H1 (cell line): ENCODE measurements at regions not wholly inside any gene's neighbourhood (a gene's known extent, or its start where the extent isn't known, plus 50 kb on each side); places are given as distances from the start of the nearest gene placed in this dataset.

Experiments
- RBBP5 ChIP-seq: IDR thresholded peaks from 2 replicates; pipeline ENCODE4 v1.7.1; 2012; ENCODE audit warnings: low read depth, mild to moderate bottlenecking, inconsistent platforms, low read length, moderate library complexity, borderline replicate concordance
- TF ChIP-seq, protein P1 (sequence below): fragments of 300-600 bp; sonication (generic); IDR thresholded peaks from 2 replicates; pipeline ENCODE4 v1.7.1; 2012; ENCODE audit warnings: low read length, moderate library complexity, mild to moderate bottlenecking, inconsistent platforms; ENCODE audit not compliant: insufficient replicate concordance

DNA sequence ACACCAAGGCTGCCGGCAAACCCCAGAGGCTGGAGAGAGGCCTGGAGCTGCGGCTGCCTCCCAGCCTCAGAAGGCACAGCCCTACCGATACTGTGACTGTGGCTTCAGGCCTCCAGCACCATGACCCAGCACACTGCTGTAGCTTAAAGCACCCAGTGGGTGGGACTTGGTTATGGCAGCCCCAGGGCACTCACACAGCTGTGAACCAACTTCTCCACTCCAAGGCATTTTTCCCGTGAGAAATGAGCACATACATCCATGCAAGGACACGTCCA lies 199.5 kb downstream of the NDUFA10 start (continued):
- TF ChIP-seq, protein P1, sequence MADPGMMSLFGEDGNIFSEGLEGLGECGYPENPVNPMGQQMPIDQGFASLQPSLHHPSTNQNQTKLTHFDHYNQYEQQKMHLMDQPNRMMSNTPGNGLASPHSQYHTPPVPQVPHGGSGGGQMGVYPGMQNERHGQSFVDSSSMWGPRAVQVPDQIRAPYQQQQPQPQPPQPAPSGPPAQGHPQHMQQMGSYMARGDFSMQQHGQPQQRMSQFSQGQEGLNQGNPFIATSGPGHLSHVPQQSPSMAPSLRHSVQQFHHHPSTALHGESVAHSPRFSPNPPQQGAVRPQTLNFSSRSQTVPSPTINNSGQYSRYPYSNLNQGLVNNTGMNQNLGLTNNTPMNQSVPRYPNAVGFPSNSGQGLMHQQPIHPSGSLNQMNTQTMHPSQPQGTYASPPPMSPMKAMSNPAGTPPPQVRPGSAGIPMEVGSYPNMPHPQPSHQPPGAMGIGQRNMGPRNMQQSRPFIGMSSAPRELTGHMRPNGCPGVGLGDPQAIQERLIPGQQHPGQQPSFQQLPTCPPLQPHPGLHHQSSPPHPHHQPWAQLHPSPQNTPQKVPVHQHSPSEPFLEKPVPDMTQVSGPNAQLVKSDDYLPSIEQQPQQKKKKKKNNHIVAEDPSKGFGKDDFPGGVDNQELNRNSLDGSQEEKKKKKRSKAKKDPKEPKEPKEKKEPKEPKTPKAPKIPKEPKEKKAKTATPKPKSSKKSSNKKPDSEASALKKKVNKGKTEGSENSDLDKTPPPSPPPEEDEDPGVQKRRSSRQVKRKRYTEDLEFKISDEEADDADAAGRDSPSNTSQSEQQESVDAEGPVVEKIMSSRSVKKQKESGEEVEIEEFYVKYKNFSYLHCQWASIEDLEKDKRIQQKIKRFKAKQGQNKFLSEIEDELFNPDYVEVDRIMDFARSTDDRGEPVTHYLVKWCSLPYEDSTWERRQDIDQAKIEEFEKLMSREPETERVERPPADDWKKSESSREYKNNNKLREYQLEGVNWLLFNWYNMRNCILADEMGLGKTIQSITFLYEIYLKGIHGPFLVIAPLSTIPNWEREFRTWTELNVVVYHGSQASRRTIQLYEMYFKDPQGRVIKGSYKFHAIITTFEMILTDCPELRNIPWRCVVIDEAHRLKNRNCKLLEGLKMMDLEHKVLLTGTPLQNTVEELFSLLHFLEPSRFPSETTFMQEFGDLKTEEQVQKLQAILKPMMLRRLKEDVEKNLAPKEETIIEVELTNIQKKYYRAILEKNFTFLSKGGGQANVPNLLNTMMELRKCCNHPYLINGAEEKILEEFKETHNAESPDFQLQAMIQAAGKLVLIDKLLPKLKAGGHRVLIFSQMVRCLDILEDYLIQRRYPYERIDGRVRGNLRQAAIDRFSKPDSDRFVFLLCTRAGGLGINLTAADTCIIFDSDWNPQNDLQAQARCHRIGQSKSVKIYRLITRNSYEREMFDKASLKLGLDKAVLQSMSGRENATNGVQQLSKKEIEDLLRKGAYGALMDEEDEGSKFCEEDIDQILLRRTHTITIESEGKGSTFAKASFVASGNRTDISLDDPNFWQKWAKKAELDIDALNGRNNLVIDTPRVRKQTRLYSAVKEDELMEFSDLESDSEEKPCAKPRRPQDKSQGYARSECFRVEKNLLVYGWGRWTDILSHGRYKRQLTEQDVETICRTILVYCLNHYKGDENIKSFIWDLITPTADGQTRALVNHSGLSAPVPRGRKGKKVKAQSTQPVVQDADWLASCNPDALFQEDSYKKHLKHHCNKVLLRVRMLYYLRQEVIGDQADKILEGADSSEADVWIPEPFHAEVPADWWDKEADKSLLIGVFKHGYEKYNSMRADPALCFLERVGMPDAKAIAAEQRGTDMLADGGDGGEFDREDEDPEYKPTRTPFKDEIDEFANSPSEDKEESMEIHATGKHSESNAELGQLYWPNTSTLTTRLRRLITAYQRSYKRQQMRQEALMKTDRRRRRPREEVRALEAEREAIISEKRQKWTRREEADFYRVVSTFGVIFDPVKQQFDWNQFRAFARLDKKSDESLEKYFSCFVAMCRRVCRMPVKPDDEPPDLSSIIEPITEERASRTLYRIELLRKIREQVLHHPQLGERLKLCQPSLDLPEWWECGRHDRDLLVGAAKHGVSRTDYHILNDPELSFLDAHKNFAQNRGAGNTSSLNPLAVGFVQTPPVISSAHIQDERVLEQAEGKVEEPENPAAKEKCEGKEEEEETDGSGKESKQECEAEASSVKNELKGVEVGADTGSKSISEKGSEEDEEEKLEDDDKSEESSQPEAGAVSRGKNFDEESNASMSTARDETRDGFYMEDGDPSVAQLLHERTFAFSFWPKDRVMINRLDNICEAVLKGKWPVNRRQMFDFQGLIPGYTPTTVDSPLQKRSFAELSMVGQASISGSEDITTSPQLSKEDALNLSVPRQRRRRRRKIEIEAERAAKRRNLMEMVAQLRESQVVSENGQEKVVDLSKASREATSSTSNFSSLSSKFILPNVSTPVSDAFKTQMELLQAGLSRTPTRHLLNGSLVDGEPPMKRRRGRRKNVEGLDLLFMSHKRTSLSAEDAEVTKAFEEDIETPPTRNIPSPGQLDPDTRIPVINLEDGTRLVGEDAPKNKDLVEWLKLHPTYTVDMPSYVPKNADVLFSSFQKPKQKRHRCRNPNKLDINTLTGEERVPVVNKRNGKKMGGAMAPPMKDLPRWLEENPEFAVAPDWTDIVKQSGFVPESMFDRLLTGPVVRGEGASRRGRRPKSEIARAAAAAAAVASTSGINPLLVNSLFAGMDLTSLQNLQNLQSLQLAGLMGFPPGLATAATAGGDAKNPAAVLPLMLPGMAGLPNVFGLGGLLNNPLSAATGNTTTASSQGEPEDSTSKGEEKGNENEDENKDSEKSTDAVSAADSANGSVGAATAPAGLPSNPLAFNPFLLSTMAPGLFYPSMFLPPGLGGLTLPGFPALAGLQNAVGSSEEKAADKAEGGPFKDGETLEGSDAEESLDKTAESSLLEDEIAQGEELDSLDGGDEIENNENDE: no peak
- no peak for TF ChIP-seq RBBP5
